ENCODE measurements at regions not wholly inside any gene's neighbourhood (a gene's known extent, or its start where the extent isn't known, plus 50 kb on each side); places are given as distances from the start of the nearest gene placed in this dataset.

DNA sequence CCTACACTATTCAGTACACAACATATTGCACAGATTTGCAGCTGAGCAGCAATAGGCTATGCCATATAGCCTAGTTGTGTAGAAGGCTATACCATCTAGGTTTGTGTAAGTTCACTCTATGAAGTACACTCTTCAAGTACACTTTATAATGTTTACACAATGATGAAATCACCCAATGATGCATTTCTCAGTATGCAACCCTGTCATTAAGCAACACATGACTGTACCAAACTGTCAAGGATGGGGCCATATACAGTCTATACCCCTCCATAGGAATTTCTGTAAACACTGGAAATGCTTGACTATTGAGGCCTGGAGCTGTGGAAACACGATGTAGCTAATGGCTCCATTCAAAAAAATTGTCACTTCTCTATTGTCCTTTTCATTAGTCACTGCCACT, 535.4 kb downstream of the EPM2A start:
- DNase-seq (ENCODE audit: low spot score) = no peak
- H3K9me3 ChIP-seq = no peaks in the 10 kb centered on the region
- TF ChIP-seq, protein P1, sequence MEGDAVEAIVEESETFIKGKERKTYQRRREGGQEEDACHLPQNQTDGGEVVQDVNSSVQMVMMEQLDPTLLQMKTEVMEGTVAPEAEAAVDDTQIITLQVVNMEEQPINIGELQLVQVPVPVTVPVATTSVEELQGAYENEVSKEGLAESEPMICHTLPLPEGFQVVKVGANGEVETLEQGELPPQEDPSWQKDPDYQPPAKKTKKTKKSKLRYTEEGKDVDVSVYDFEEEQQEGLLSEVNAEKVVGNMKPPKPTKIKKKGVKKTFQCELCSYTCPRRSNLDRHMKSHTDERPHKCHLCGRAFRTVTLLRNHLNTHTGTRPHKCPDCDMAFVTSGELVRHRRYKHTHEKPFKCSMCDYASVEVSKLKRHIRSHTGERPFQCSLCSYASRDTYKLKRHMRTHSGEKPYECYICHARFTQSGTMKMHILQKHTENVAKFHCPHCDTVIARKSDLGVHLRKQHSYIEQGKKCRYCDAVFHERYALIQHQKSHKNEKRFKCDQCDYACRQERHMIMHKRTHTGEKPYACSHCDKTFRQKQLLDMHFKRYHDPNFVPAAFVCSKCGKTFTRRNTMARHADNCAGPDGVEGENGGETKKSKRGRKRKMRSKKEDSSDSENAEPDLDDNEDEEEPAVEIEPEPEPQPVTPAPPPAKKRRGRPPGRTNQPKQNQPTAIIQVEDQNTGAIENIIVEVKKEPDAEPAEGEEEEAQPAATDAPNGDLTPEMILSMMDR (IDR thresholded peaks at IDR 0.05) = no peak

DNA sequence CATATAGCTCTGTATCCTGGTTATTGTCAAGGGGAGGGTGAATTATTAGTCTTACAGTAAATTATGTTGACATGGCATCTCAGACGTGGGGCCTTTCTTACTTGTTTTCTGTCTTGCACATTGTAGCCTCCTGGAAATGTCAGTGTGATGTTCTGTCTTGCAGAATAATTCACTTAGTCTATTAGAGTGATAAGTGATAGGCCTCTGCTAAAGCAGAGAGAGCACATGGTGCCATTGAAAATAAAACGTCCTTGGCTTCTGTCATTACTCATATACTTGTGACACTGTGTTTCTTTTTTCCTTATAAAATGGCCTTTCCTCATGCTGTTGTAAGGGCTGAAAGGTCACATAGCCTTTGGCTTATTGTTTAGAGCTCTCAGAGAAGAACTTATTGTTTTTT, 531.0 kb downstream of the EPM2A start:
- Histone ChIP-seq H3K4me1 (no peaks in the 10 kb centered on the region), H3K4me3 (no peak overlapping the region), H3K27ac (no peak overlapping the region), H3K27me3 (no peaks in the 10 kb centered on the region), H3K9me3 (no peaks in the 10 kb centered on the region), H3K36me3 (no peaks in the 10 kb centered on the region)
- TF ChIP-seq, protein P1 (IDR thresholded peaks at IDR 0.05) = no peak
- DNase-seq (ENCODE audit: low spot score) = no peak

More for the DNA sequence above, 535.4 kb downstream of the EPM2A start:
- no peak overlapping the region for H3K4me3 ChIP-seq
- H3K4me1 ChIP-seq = no peaks in the 10 kb centered on the region
- H3K27me3 ChIP-seq = no peaks in the 10 kb centered on the region
- no peaks in the 10 kb centered on the region for H3K36me3 ChIP-seq
- no peak overlapping the region for H3K27ac ChIP-seq

DNA sequence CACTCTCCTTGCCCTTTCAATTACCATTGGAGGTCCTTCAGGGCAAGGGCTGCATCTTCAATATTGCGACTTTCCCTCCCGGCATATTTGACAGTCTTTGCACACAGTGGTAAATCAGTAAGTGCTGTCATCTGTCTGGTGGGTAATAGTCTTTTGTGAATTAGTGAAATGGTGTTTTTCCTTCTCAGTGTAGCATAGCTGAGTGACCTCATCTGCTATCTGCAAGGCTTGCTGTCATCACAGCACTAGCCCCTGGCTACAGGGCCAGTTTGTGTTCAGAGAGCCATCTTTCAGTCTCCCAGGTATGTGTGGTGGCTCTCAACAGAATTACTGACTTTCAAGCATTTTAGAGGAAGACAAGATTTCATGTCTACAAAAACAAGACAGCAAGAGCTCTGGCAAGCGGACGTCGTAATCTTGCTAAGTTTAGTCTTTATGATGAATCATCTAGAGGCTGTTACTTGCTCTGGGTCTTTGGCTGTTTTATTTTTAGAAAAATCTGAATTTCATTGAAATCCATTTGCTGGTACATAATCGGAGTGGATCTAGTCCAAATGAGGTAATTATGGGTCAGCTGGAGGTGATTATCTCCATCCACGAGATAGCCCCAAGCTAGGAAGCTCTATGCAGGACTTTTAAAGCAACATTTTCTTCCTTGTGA, 528.9 kb downstream of the EPM2A start:
- TF ChIP-seq, protein P1 (IDR thresholded peaks at IDR 0.05) = no peak
- H3K4me1 ChIP-seq = no peaks in the 10 kb centered on the region
- H3K4me3 ChIP-seq = no peak overlapping the region
- no peaks in the 10 kb centered on the region for H3K9me3 ChIP-seq
- H3K27ac ChIP-seq = no peak overlapping the region
- DNase-seq (ENCODE audit: low spot score) = no peak
- H3K27me3 ChIP-seq = no peaks in the 10 kb centered on the region
- no peaks in the 10 kb centered on the region for H3K36me3 ChIP-seq

DNA sequence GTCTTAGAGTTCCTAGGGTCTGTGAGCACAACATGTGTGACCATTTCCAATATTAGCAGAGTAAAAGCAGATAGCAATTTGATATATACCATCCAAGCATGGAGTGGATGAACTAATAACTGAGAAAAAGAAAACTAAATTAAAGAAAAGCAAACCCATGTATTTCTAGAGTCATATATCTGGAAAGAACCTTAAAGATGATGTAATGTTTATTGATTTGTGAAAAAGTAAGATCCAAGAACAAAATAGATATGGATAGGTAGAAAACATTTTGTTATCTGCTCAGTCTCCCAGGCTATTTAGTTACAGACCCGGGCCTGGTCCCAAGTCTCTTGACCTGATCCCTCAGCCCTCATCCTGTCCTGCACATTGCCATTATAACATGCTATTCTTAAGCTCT, 526.8 kb downstream of the EPM2A start:
- Histone ChIP-seq H3K27ac (no peak overlapping the region), H3K4me1 (no peaks in the 10 kb centered on the region), H3K9me3 (no peaks in the 10 kb centered on the region), H3K36me3 (no peaks in the 10 kb centered on the region), H3K4me3 (no peak overlapping the region), H3K27me3 (no peaks in the 10 kb centered on the region)
- no peak for DNase-seq (ENCODE audit: low spot score)
- TF ChIP-seq, protein P1 (IDR thresholded peaks at IDR 0.05) = no peak

DNA sequence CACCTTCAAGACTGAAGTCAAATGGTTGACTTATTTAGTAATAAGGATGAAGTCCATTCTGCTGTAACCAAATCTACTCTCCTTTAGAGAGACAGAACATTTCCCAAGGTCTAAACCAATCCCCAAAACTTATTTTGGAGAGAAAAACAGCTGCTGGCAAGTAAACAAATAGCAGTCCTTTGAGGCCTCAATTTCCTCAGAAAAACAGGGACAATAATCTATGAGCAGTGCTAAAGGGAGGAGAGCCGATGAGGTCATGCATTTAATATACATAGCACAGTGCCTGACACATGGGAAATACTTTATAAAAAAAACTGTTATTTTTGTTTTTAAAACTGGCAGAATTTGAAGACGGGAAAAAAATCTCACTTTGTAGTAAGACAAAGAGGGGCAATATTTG, 526.0 kb downstream of the EPM2A start:
- Histone ChIP-seq H3K9me3 (no peaks in the 10 kb centered on the region), H3K27me3 (no peaks in the 10 kb centered on the region), H3K4me3 (no peak overlapping the region), H3K4me1 (no peaks in the 10 kb centered on the region), H3K27ac (no peak overlapping the region), H3K36me3 (no peaks in the 10 kb centered on the region)
- DNase-seq (ENCODE audit: low spot score) = no peak
- TF ChIP-seq, protein P1 (IDR thresholded peaks at IDR 0.05) = no peak

DNA sequence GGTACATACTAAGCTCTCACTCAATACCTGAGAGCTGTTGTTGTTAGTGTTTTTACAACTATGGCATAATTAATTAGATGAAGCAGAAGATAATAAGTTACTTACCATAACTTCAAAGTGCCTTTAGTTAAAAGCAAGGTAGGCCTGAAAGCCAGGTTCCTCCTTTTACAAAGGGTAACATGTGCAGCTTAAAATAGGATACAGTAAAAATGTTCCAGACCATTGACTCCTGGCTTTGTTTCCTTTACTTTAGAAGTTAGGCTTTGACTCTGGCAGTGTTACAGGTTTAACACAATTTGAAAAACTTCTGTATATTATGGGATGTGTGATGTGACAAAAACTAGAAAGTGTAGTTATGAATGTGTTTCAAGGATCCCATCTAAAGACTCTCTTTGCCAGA, 522.5 kb downstream of the EPM2A start:
- Histone ChIP-seq H3K4me1 (no peaks in the 10 kb centered on the region), H3K4me3 (no peak overlapping the region), H3K9me3 (no peaks in the 10 kb centered on the region), H3K27me3 (no peaks in the 10 kb centered on the region), H3K36me3 (no peaks in the 10 kb centered on the region), H3K27ac (no peak overlapping the region)
- no peak for DNase-seq (ENCODE audit: low spot score)
- TF ChIP-seq, protein P1 (IDR thresholded peaks at IDR 0.05) = no peak
